GM12872 (cell line): ENCODE measurements at regions not wholly inside any gene's neighbourhood (a gene's known extent, or its start where the extent isn't known, plus 50 kb on each side); places are given as distances from the start of the nearest gene placed in this dataset.

Source experiments
- TF ChIP-seq, protein P1 (sequence below): IDR thresholded peaks from 3 replicates; pipeline ENCODE4 v1.5.1; 2011; ENCODE audit warnings: low read depth, mild to moderate bottlenecking, low read length, moderate library complexity; ENCODE audit not compliant: insufficient read depth

DNA sequence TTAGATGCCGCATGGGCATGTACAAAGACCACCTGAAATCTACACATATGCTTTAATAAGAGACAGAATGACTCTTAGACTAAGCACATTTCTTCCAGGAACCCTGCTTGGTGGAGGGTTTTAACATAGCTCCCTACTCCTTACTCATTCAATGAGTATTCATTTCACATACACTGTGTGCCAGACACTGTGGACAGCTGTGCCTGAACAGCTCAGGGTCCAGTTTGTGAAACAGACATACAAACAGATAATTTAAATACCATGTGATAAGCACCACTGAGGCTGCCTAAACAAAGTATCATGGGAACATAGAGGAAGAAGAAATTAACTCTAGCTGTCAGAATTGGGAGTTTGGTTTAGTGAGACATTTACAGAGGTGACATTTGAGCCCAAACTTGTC lies 65.2 kb upstream of the ITPRID1 start:
- TF ChIP-seq, protein P1, sequence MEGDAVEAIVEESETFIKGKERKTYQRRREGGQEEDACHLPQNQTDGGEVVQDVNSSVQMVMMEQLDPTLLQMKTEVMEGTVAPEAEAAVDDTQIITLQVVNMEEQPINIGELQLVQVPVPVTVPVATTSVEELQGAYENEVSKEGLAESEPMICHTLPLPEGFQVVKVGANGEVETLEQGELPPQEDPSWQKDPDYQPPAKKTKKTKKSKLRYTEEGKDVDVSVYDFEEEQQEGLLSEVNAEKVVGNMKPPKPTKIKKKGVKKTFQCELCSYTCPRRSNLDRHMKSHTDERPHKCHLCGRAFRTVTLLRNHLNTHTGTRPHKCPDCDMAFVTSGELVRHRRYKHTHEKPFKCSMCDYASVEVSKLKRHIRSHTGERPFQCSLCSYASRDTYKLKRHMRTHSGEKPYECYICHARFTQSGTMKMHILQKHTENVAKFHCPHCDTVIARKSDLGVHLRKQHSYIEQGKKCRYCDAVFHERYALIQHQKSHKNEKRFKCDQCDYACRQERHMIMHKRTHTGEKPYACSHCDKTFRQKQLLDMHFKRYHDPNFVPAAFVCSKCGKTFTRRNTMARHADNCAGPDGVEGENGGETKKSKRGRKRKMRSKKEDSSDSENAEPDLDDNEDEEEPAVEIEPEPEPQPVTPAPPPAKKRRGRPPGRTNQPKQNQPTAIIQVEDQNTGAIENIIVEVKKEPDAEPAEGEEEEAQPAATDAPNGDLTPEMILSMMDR: no peak

DNA sequence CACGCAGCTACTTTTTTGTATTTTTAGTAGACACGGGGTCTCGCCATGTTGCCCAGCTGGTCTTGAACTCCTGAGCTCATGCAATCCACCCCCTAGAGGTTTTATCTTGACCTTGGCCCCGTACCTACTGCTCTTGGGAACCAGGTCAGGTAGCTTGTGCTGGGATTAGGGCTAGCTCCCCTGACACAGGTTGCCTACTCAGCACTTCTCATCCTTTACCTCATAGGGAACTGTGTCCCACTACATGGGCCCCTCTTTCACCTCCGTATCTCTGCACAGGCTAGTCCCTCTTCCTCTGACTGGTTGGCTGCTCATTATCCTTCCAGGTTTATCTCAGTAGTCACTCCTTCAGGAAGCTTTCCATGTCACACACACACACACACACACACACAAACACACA lies 58.0 kb upstream of the ITPRID1 start:
- TF ChIP-seq, protein P1: no peak

DNA sequence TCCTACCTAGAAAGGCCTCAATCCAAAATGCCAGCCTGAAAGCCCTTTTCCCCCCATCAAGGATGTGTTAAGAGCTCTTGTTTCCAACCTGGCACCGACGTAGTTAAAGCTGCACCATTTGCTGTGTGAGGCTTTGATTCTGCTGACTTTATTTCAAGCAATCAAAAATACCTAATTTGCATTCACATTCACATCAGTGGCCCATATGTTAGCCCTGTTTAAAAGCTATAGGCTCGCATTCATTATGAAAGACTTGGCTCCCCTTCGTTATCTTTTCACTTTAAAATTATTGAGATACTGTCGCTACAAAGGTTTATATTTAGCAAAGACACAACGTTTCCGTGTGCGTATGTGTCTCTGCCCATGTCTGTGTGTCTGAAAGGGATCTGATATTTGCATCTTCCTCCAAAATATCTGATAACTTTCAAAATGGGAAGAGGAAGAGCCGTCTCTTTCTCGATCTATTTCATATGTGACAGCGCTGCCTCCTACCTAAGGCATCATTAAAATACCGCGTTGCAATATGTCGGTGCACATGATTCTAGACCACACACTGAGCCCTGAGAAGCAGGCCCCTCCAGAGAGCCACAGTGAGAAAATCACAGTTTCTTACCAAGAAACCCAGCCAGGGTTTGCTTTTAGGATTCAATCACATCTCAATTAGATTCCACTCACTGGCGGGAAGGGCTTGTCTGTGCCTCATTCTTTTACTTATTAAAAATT lies 57.1 kb upstream of the ITPRID1 start:
- TF ChIP-seq, protein P1: no peak

DNA sequence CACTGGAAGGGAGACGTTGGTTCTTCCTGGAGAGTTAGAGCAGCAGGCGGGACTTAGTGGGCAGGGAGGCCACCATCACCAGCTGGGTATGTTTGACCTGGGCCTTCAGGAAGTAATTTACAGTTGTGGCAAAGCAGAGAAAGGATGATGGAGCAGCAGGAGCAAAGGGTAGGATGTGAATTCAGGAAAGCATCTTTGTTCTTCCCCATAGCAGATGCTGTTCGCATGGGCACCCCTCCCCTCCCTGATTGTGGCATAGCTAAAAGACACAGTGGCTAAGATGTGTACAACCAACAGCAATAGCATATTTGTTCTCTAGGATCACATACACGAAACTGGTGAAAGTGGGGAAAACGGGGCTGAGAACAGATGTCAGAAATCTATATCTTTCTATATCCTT lies 56.3 kb upstream of the ITPRID1 start:
- TF ChIP-seq, protein P1: no peak

DNA sequence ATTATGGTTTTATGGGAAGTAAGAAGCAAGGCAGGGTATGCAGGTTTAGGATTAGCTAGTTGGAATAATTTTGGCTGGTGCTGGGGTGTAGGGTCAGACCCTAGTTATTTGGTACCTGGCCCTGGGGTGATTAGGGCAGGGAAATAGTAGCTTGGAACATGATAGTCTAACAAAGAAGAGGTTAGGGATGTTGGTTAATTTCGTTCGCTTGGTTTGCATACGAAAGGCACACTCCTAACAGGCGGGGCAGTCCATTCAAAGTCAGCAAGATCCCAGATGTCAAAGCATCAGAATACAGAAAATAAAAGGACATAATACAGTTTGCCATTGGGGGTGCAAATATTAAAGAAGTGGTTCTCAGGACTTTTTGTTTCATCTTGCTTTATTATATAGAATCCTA lies 55.7 kb upstream of the ITPRID1 start:
- TF ChIP-seq, protein P1: no peak

DNA sequence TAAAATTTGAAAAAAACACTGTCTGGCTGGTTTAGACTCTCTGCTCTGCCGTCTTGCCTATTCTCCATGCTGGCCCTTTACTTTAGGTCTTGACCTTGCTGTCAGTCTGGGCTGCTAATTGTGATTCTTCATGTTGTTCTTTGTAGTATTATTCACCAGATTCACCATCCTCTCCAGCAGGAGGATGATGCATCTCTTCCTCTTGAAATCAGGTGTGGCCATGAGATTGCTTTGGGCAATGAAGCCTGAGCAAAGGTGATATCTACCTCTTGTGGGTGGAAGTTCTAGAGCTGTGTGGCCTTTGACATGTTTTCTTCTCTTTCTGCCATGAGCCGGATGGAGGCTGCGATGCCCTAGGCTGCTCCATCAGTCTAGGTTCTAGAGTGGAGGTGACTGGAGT lies 51.3 kb upstream of the ITPRID1 start:
- TF ChIP-seq, protein P1: no peak
